HG02938 (cell line): ENCODE measurements at regions not wholly inside any gene's neighbourhood (a gene's known extent, or its start where the extent isn't known, plus 50 kb on each side); places are given as distances from the start of the nearest gene placed in this dataset.

Experiments used
- ATAC-seq: cut with Tn5 transposase; IDR thresholded peaks from one replicate; pipeline ENCODE4 v1.9.1; 2021; ENCODE audit warnings: mild to moderate bottlenecking, moderate library complexity; ENCODE audit not compliant: unreplicated experiment

DNA sequence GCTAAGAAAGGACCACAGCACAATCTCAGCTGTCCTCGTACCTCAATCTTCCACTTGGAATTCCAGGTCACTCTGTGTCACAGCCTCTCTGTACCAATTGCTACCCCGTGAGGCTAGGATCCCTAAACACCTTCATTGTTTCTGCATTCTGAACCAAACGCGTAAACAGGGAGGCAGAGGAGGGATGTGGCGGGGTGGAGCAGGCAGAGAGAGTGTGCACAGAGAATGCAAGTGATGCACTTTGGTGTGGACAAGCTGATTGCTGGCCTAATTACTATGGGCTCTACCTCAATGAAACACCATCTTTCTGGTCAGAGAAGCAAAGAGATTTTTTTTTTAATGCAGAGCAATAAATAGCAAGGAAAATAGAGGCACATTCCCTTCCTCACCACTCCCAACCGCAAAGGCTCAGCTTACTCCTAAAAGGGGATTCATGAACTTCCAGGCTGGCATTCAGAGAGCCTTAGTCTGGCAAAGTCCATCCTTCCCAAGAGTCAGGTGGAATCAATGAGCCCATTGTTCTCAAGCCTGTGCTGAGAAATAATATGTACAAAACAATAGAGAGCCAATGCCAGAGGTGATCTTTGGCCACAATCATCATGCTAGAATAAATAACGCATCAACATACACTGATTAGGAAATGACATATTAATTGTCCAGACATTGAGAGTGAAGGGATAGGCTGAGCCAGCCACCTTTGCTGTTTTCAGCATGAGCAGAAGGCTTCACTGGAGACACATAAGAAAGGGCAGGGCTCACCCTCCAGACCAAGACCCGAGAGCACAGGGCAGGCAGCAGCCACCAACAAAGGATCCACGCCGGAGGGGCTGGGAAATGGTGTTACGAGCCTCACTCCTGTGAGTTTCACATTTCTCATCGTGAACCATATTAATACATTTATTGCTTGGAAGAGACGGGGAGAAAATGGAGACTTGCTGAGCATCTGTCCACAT lies 278.8 kb downstream of the ENC1 start:
- no peak for ATAC-seq

DNA sequence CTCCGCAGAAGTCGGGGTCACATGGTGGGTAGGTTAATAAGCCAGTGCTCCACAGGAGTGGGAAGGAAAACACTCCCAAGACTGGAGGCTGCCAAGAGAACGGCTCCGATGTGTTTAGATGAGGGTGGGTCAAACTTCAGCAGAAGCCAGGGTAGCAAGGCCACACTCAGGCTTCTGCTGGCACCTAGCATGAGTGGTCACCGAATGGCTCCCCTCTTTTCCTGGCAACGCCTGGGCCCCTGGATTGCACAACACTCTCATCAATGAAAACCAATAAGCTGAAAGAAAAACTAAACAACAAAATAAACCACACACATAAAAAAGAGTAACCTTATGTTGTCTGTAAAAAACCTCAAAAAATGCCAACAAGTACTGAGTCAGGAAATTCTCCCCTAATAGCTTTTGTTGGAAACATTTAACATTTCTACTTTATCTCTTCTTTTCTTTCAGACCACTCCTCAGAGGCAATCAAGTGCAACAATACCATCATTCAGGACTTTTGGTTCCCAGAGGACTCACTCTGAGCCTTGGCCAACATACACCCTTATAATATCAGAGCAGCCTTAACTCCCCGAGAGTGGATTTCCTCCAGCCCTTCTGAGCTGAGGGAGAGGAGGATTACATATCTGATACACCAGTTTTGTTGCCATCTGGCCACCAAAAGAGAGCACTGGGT lies 279.9 kb downstream of the ENC1 start:
- no peak for ATAC-seq

- no peak for ATAC-seq
These were observed 282.7 kb downstream of the ENC1 start for GRCh38 chr5:74357827-74358226.

DNA sequence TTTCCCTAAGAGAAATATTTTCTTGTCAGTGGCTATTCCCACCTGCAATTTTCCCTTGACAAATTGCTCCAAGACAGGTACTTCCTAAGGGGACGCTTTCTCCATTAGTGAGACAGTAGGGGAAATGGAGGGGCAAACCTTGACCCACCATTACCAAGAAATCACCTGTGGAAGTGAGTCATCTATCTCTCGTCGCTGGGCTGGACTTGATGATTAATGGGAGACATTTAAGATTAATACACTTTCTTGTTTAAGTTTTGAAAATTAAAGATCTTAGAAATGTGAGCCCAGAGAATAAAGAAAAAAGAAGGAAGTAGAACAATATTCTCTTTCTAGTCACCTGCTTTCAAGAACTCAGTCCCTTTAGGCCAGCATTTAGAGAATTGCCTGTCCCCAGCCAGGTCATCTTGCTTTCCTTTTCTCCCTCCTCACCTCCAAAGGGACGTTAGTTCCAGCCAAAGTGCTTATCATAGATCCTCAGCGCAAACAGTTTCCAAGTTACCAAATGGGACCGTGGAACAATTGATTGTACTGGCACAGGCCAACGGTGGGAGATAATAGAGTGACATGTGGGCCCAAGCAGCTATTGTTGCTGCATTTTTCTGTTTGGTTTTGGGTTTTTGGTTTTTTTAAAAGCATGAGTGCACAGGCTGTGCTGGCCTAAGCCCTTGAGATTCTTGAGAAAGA lies 284.4 kb downstream of the ENC1 start:
- no peak for ATAC-seq

DNA sequence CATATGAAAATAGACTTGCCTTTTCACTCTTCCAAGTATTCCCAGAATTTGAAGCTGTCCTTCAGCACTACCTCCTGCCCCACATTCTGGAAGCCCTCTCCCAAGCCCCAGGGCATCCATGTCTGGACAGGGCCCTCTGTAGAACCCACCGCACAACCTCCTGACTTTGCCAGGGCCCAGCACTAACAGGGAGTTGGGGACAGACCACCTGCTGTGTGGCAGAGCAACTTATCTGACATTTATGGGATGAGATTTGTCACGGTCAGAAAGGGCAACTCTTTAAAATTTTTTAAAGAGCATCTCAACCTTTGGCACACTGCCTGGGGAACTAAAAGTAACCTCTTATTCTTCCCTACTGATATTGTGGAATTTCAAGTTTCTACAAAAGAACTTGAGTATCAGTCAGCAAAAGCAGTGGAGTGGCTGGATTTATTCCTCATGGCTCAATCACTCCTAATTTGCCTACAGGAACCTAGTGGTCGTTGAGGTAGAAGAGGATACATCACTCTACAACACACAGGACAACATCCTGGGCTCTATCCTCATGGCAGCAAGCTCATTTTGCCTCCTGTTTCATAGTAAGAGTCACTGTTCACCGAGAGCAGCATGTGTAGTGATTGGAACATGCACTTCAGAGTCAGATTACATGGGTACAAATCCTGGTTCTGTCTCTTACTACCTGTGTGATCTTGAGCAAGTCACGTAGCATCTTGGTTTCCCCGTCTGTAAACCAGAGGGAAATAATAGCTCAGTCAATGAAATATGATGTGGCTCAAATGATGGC lies 285.3 kb downstream of the ENC1 start:
- no peak for ATAC-seq

GRCh38 chr5:74352256-74352655 lies 288.3 kb downstream of the ENC1 start:
- ATAC-seq, result no peak

- ATAC-seq, result no peak
These were observed 297.4 kb downstream of the ENC1 start for GRCh38 chr5:74342948-74343682.

DNA sequence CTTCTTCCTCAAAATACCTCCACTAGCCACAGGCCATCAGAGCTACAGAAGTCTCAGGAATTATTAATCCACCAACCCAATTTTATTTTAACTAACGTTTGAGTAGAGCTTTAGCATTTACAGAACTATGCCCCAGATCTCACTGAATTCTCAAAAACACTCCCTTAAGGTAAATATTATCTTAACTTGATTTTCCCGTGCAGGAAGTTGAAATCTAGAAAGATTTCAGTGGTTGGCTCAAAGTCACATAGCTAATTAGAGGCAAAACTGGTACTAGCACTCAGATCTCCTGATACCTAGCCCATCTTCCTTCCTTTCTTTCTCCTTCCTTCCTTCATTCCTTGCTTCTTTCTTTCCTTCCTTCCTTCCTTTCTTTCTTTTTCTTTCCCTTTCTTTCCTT lies 298.3 kb downstream of the ENC1 start:
- ATAC-seq, result no peak

GRCh38 chr5:74341221-74341620 lies 299.3 kb downstream of the ENC1 start:
- no peak for ATAC-seq

DNA sequence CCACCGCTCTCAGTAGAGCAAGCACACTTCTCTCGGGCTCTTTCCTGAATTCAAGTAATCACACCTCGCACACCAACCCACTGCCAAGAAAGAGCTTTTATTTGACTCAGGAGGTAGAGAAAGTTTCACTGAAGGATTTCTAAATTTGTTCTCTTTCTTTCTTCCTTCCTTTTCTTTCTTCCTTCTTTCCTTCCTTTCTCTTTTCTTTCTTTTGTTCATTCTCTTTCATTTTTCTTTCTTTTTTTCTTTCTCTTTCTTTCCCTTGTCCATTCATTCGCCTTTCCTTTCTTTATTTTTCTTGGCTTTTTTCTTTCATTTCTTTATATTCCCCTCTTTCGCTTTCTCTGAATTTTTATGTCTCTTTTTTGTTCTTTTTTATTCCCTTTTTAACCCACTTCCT lies 300.1 kb downstream of the ENC1 start:
- ATAC-seq, result no peak

GRCh38 chr5:74337984-74338310 lies 302.6 kb downstream of the ENC1 start:
- ATAC-seq, result no peak

GRCh38 chr5:74337254-74337983 lies 303.1 kb downstream of the ENC1 start:
- ATAC-seq, result no peak

- ATAC-seq, result no peak
These were observed 304.2 kb downstream of the ENC1 start for GRCh38 chr5:74336297-74336696.

DNA sequence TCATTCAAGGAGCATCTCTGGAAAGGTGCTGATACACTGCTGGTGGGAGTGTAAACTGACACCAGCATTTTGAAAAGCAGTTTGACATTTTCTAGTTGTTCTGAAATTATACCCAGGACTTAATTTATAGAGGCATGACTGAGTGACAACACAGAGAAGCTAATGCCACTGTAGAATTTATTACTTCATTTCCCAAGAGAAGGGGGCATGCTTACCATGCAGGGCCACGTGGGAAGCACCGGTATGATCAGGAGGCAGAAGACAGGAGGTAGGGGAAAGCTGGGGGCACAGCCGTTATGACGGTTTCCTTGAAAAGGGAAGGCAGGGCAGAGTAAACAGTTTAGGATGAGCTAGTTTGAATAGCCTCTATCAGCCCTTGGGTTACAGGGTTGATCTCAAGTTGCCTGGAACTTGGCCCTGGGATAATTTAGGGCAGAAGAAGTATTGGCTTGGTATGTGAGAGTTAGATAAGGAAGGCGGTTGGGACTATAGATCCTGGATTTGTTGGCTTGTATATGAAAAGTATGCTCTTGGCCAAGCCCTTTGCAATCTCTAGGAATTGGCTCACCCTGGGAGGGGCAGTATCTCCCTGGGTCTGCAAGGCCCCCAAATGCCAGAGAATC lies 305.7 kb downstream of the ENC1 start:
- no peak for ATAC-seq

DNA sequence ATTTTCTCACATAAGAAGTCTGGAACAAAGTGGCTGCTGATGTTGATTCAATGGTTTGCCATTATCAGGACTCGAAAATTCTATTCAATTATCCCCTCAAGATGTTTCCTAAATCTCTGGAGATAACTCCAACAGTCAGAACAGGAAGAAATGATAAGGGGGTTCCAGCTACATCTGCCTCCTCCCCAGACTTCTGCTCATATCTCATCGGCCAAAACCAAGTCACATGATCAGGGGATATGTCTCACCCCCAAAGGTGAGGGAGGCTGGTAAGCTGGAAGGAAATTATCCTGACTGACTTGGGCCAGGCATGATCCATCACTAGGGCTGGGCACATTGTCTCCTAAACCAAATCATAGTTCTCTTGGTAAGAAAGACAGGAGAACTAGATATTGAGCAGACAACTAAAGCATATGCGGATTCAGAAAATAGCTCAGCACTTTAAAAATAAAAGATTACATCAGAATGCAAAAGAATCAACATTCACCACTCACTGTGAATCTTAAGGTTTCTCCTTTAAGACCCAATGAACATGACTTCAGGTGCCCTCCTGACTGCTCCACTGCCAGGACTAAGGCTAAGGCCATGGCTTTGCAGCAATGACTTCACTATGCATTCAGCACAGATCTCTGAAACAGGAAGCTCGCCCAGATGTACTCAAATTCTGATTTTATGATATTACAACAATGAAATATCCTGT lies 306.3 kb downstream of the ENC1 start:
- ATAC-seq, result no peak

DNA sequence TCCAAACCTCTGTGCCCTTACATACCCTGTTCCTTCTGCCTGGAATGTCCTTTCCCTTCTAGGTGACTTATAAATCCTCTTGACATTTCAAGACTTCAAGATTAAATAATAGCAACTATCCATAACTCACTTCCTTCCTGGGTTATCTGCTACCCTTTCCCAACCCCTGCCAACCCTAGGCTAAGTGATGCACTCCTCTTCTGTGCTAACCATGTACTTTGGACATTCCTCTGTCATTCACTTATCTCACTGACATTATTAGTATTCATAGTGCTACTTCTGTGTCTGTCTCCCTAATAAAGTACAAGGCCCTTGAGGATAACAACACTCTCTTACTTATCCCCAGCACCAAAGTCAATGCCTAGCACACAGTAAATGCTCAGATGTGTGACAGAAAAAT lies 307.1 kb downstream of the ENC1 start:
- ATAC-seq, result no peak

- no peak for ATAC-seq
These were observed 307.8 kb downstream of the ENC1 start for GRCh38 chr5:74332682-74333081.

GRCh38 chr5:74332006-74332405 lies 308.5 kb downstream of the ENC1 start:
- ATAC-seq, result no peak

- ATAC-seq, result no peak
These were observed 312.3 kb downstream of the ENC1 start for GRCh38 chr5:74328221-74328630.
